Gastroesophageal sphincter (tissue), 4 donors: ENCODE measurements at regions not wholly inside any gene's neighbourhood (a gene's known extent, or its start where the extent isn't known, plus 50 kb on each side); places are given as distances from the start of the nearest gene placed in this dataset.

ENCODE experiments used
- ATAC-seq: fragments of 150-250 bp; one replicate; pipeline ENCODE4 v1.9.1; 2016; ENCODE audit warnings: mild to moderate bottlenecking, moderate library complexity
- H3K27ac ChIP-seq, 4 donors: fragments of 200-600 bp; sonication (generic) in 3 of 4; 1 replicate in 3 of 4; 2 replicates in 1 of 4; pipeline ENCODE4 v1.5.1; 2016 to 2019
- H3K27me3 ChIP-seq: fragments of 200-600 bp; sonication (generic); one replicate; pipeline ENCODE4 v1.5.1; 2019
- H3K36me3 ChIP-seq, 2 donors: fragments of 200-600 bp; sonication (generic); one replicate each; pipeline ENCODE4 v1.5.1; 2019; ENCODE audit warnings: control low read depth in 1 of 2
- H3K4me1 ChIP-seq, 3 donors: fragments of 200-600 bp; sonication (generic); 1 replicate in 2 of 3; 2 replicates in 1 of 3; pipeline ENCODE4 v1.5.1; 2016 to 2019; ENCODE audit warnings: control low read depth in 2 of 3
- H3K4me3 ChIP-seq, 2 donors: fragments of 200-600 bp; sonication (generic); one replicate each; pipeline ENCODE4 v1.5.1; 2019; ENCODE audit warnings: mild to moderate bottlenecking in 1 of 2, moderate library complexity in 1 of 2
- H3K9me3 ChIP-seq, 3 donors: fragments of 200-600 bp; sonication (generic); one replicate each; pipeline ENCODE4 v1.5.1; 2017 to 2019; ENCODE audit warnings: control low read depth in 2 of 3
- EP300 ChIP-seq: sonication (generic); formaldehyde crosslinking; IDR thresholded peaks from one replicate; pipeline ENCODE4 v1.6.1; 2017; ENCODE audit warnings: antibody characterized with exemption, mild to moderate bottlenecking
- POLR2A ChIP-seq, 2 donors: fragments of 450-650 bp; IDR thresholded peaks; one replicate each; pipeline ENCODE4 v1.6.1; 2017; ENCODE audit warnings: antibody characterized with exemption in 2 of 2, mild to moderate bottlenecking in 2 of 2, moderate library complexity in 1 of 2
- POLR2AphosphoS5 ChIP-seq: sonication (generic); formaldehyde crosslinking; IDR thresholded peaks from one replicate; pipeline ENCODE4 v1.6.1; 2017; ENCODE audit warnings: antibody characterized with exemption
- WGBS, 2 donors: methylation state at CpG; one replicate each; pipeline ENCODE4 v1.1.5; 2018; ENCODE audit warnings: low coverage in 1 of 2; 5-methylcytosine and 5-hydroxymethylcytosine counted together
- TF ChIP-seq, protein P1 (sequence below), 4 experiments: fragments of 200-600 bp in 2 of 4; fragments of 450-650 bp in 2 of 4; sonication (generic) in 1 of 4; IDR thresholded peaks; one replicate each; pipeline ENCODE4 v1.5.1; 2017 to 2019; ENCODE audit warnings: antibody characterized with exemption in 4 of 4, mild to moderate bottlenecking in 2 of 4, moderate library complexity in 2 of 4

DNA sequence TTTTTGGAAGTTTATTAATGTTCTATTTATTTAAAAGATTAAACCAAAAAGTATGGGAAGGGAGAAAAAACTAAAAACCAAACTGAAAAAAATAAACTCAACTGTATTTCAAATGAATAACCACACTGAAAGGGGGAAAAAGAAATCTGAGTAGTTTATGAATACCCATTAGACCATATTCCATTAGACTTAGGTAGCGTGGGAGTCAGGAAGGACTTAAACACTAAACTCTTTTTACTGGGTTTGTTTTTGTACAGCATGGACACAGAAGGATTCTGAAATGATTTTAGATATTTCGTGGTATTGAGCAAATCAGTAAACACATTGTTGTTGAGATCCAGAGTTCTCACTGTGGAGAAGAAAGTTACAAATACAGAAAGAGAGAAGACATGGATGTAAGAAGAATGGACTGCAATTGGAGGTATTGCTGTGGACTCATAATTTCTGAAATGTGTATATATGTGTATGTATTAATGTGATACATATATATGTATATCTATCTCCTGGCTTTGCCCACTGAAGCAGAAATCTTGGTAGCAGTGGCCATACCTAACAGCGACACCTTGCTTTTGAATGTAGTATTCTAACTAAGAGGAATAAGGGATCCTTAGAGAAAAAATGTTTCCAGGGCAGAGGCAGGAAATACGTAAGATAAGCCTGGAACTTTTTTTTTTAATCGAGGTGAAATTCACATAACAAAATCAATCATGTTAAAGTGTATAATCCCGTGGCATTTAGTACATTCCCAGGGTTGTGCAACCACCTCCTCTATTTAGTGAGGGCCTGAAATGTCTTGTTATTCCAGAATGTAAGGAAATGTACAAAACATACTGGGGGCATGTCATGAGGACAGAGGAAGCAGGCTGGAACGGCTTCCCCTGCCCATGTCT lies 228.8 kb downstream of the SMARCA2 start:
- Histone ChIP-seq H3K4me1 (peaks cover 0 to 20% (median 5%) of the 10 kb centered on the region in 3 donors), H3K27me3 (no peaks in the 10 kb centered on the region), H3K27ac (no peak overlapping the region), H3K4me3 (no peak overlapping the region), H3K9me3 (peaks cover 0 to 6% (median 0%) of the 10 kb centered on the region in 3 donors), H3K36me3 (no peaks in the 10 kb centered on the region)
- 54 to 61% methylated on average over 7 of the region's 7 CpGs for WGBS, 2 donors
- no peak for ATAC-seq
- TF ChIP-seq, protein P1, sequence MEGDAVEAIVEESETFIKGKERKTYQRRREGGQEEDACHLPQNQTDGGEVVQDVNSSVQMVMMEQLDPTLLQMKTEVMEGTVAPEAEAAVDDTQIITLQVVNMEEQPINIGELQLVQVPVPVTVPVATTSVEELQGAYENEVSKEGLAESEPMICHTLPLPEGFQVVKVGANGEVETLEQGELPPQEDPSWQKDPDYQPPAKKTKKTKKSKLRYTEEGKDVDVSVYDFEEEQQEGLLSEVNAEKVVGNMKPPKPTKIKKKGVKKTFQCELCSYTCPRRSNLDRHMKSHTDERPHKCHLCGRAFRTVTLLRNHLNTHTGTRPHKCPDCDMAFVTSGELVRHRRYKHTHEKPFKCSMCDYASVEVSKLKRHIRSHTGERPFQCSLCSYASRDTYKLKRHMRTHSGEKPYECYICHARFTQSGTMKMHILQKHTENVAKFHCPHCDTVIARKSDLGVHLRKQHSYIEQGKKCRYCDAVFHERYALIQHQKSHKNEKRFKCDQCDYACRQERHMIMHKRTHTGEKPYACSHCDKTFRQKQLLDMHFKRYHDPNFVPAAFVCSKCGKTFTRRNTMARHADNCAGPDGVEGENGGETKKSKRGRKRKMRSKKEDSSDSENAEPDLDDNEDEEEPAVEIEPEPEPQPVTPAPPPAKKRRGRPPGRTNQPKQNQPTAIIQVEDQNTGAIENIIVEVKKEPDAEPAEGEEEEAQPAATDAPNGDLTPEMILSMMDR (IDR thresholded peaks at IDR 0.05): no peak
- TF ChIP-seq EP300: no peak
- TF ChIP-seq POLR2AphosphoS5: no peak
- TF ChIP-seq POLR2A (IDR thresholded peaks at IDR 0.05): no peak

DNA sequence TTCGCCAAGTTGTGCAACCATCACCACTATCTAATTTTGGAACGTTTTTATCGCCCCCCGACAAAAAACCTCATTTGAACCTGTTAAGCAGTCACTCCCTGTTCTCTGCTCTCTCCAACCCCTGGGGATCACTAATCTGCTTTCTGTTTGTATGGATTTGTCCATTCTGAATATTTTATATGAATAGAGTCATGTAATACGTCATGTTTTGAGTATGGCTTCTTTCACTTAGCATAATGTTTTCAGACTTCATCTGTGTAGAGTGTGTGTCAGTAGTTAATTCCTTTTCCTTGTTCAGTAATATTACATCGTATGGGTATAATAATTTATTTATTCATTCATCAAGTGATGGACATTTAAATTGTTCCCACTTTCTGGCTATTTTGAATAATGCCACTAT lies 232.2 kb downstream of the SMARCA2 start:
- H3K4me3 ChIP-seq: no peak overlapping the region
- no peak overlapping the region for H3K27ac ChIP-seq
- H3K9me3 ChIP-seq: peaks cover 0 to 6% (median 0%) of the 10 kb centered on the region in 3 donors
- peaks cover 0 to 7% (median 0%) of the 10 kb centered on the region in 3 donors for H3K4me1 ChIP-seq
- no peak for ATAC-seq
- 85 to 87% methylated on average over 6 of the region's 6 CpGs for WGBS, 2 donors
- no peak for TF ChIP-seq POLR2A (IDR thresholded peaks at IDR 0.05)
- no peak for TF ChIP-seq POLR2AphosphoS5
- TF ChIP-seq, protein P1 (IDR thresholded peaks at IDR 0.05): no peak
- TF ChIP-seq EP300: no peak
- H3K27me3 ChIP-seq: no peaks in the 10 kb centered on the region
- no peaks in the 10 kb centered on the region for H3K36me3 ChIP-seq

DNA sequence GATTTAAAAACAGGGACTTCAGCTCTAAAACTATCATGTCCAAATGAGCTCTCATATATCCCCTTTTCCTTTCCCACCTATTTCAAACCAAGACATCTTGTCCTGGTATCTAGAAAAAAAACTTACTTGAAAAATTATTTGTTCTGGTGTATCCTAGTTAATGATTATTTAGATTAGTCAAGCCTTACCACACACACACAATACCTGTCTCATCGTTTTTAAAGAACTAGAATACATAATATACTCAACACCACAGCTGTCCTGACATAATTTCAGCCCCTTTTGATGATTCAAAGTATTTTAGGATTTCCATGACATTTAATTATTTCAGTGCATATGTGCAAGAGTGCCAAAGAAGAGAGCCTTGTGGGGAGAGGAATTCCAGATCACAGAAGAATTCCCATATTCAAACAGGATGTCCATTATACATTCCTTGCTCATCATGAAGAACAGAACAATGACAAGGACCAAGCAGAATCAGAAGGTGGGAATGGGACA lies 233.7 kb downstream of the SMARCA2 start:
- TF ChIP-seq POLR2AphosphoS5 (no peak), POLR2A (IDR thresholded peaks at IDR 0.05) (no peak), EP300 (no peak)
- TF ChIP-seq, protein P1 (IDR thresholded peaks at IDR 0.05): no peak
- H3K27me3 ChIP-seq: no peaks in the 10 kb centered on the region
- no peaks in the 10 kb centered on the region for H3K36me3 ChIP-seq
- H3K4me3 ChIP-seq: no peak overlapping the region
- H3K4me1 ChIP-seq: no peaks in the 10 kb centered on the region
- WGBS, 2 donors: 26 to 68% methylated on average over 1 of the region's 1 CpG
- no peak overlapping the region for H3K27ac ChIP-seq
- peaks cover 0 to 6% (median 0%) of the 10 kb centered on the region in 3 donors for H3K9me3 ChIP-seq
- ATAC-seq: no peak

DNA sequence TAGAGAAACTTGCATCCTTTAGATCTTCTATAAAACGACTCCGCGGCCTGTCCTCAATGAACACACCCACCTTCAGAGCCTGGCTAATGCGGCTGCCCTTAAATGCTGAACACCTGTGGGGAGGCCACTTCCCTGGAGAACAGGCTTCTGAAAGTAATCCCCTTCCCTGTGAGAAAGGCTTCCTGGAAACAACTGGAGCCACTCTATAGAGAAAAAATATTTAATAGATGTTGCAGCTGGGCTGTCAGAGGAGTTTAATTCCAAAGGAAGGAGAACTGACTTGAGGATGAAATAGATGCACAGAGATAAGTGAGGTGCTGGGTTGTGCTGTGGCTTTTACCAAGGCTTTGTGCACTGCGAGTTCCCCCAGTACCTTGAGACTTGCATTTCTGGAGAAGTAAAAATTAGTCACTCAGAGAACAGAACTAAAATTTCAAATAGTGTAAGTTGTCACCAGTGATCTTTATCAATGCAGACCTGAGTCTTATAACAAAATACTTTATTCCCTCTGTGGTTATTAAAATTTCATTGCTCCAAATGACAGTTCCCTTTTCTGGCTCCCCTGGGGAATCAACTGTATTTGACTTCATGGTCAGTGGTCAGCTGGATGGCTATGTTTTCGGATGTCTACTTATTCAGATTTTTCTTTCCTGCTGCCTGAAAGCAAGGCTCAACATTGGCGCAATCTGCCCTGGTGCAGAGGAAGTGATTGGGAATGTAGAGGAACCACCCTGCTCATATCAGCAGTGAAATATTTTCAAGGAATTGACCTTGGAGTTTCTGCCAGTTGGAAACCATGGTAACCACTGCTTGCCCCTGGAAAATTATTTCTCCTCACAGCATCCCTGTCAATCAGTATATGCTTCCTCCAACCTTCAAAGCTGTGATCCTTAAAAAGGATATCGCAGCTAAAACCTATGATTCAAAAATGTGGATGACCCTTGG lies 238.8 kb downstream of the SMARCA2 start:
- Histone ChIP-seq H3K36me3 (no peaks in the 10 kb centered on the region), H3K27ac (no peak overlapping the region), H3K9me3 (no peaks in the 10 kb centered on the region), H3K27me3 (no peaks in the 10 kb centered on the region), H3K4me1 (no peaks in the 10 kb centered on the region), H3K4me3 (no peak overlapping the region)
- TF ChIP-seq POLR2AphosphoS5: no peak
- TF ChIP-seq POLR2A (IDR thresholded peaks at IDR 0.05): no peak
- TF ChIP-seq, protein P1 (IDR thresholded peaks at IDR 0.05): no peak
- no peak for TF ChIP-seq EP300
- WGBS, 2 donors: 67 to 85% methylated on average over 3 to 6 of the region's 8 CpGs
- no peak for ATAC-seq
